Activated CD4-positive, alpha-beta T cell treated with anti-CD3 and anti-CD28 coated beads, Interleukin-2, Interleukin-4, amounts not matched to agents 100 ng/mL and 50 ng/mL, durations not matched to agents 16 hours and 8 hours (primary cell): ENCODE measurements at regions not wholly inside any gene's neighbourhood (a gene's known extent, or its start where the extent isn't known, plus 50 kb on each side); places are given as distances from the start of the nearest gene placed in this dataset.
"Not testable (repeated sequence)": the region's sequence is repeated elsewhere in the genome, so short reads cannot be mapped to it uniquely, and the experiment has no call there.

Experiments
- DNase-seq: peaks from one replicate; pipeline ENCODE4 v3.0.0-alpha.2; 2020; ENCODE audit warnings: low spot score

- no peak for DNase-seq
Observed at GRCh38 chr3:181264486-181264885, 274.9 kb upstream of the DNAJC19 start.

GRCh38 chr3:181253796-181254195 lies 264.3 kb upstream of the DNAJC19 start:
- DNase-seq, result no peak

DNA sequence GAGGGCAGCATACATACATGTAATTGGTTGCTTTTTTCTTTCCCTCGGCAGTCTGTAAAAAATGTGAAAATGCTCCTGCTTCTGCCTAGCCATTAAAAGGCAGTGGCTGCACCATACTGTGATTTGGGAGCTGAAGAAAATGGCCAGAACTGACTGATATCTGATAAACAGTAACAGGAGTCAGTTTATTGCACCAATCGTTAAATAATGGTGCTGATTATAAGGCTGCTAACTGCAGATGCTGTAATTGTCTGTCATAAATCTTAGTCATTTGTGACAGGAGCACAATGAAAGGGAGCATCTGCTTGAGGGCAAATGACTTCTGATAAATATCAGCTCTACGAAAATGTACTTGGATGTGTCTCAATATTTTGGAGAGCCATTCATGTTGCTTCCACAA lies 263.1 kb upstream of the DNAJC19 start:
- no peak for DNase-seq

DNA sequence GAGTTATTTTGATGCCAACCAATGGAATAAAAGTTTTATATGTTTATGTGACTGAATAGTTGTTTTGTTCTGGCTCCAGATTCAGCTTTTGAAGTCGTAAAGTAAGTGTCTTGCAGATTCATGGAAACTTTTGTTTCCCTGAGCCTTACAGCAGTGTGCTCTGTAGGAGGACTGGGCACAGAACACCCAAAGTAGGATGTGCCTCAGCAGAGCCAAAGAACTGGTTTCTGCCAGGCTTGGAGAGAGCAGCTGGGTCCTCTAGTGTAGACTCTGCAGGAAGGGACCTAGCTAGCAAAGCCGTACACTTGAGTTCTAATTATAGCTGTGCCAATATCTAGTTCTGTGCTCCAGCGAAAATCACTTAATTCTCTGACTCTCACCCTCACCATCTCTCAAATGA lies 261.2 kb upstream of the DNAJC19 start:
- DNase-seq, result no peak

DNA sequence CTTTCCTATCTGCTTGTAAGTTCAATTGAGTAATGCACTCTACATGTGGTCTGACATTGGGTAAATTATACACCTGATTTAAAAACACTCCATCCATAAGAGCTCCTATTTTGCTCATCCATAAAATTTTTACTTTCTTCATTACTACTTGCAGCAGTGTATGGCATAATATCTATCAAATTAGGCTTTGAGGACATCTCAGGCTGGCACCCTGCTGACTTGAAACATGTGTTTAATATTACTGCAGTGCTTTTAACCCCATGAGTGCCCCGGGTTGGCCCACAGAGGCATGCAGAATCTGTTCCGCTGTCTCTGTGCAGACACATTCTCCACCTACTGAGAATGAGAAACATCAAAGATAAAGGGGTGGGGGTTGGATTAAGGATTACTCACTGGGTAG lies 249.9 kb upstream of the DNAJC19 start:
- no peak for DNase-seq

DNA sequence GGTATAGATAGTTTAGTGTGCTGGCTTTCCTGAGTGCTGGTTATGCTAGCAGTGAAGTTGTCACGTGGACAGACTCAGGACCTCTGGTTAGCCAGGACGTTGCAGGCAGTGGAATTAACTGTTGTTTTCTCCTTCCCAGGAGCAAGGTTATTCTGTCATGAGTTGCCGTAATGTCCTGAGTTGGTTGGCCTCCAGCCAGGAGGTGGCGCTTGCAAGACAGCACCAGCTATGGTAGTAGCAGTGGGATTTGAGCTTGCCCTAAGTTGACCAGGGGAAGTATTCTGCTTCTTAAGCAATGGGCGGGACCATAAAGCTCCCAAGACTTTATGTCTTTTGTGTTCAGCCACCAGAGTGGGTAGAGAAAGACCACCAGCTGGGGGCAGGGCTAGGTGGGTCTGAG lies 240.7 kb upstream of the DNAJC19 start:
- DNase-seq, result no peak

- no peak for DNase-seq
Observed at GRCh38 chr3:181213347-181213746, 223.8 kb upstream of the DNAJC19 start.

- no peak for DNase-seq
Observed at GRCh38 chr3:181212271-181212670, 222.7 kb upstream of the DNAJC19 start.

DNA sequence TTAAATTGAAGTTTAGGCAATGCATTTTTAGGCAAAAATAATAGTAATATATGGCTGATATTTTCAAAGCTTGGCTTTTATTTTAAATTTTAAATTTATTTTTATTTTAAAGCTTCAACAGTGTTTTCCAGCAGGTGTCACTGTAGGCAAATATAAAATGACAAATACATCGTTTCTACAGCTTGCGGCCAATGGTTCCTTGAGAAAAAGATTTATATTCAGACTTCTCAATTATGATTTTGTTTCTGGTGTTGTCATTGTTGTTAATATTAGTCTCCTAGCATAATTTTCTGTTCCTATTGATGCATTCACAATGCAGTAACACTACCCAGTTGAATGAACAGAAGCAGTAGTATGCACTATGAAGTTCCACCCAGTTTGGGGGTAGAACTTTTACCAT lies 220.7 kb upstream of the DNAJC19 start:
- DNase-seq, result no peak

GRCh38 chr3:181189556-181189955 lies 200.0 kb upstream of the DNAJC19 start:
- no peak for DNase-seq

GRCh38 chr3:181183764-181184163 lies 194.2 kb upstream of the DNAJC19 start:
- DNase-seq, result no peak

DNA sequence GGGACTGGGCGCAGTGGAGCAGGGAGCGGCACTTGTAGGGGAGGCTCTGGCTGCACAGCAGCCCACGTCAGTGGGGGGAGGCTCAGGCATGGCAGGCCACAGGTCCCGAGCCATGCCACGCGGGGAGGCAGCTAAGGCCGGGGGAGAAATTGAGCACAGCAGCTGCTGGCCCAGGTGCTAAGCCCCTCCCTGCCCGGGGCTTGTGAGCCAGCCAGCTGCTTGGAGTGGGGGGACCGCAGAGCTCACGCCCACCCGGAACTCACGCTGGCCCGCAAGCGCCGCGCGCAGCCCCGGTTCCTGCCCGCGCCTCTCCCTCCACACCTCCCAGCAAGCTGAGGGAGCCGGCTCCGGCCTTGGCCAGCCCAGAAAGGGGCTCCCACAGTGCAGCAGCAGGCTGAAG lies 193.5 kb upstream of the DNAJC19 start:
- DNase-seq, result not testable (repeated sequence)

DNA sequence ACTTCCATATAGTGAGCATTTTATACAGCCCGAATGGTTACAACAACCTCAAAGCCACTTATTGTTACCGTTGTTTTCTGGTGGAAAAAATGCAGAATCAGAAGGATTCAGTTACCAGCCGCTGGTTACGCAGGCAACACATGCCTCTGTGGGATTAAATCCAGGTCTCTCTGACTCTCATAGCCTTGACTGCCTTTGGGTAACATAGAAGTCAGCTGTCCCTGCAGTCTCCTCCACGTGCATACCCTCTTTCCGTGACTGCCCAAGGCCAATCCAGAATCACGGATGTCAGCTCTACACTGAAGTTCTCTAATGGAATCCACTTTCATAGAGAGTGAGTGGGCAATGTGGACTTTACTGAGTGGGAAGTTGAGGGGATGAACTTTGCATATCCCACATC lies 189.5 kb upstream of the DNAJC19 start:
- DNase-seq, result no peak

DNA sequence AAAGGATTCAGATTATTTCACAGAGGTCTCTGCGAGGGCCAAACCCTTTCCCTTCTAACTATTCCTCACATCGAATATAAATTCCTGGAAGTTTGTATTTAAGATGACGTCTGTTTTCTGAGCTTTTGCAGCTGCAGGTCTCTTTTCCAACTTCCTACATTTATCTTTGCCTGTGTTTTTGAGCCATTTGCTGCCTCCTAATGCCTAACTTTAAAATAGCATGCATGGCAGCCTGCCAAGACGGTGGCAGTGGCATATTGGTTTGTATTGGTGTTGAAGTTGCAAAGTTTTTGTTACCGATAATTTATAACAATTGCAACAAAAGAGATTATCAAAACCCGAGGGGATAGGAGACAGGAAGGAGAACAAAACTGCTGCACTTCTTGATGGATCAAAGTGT lies 187.1 kb upstream of the DNAJC19 start:
- DNase-seq, result peak; percentile 9

DNA sequence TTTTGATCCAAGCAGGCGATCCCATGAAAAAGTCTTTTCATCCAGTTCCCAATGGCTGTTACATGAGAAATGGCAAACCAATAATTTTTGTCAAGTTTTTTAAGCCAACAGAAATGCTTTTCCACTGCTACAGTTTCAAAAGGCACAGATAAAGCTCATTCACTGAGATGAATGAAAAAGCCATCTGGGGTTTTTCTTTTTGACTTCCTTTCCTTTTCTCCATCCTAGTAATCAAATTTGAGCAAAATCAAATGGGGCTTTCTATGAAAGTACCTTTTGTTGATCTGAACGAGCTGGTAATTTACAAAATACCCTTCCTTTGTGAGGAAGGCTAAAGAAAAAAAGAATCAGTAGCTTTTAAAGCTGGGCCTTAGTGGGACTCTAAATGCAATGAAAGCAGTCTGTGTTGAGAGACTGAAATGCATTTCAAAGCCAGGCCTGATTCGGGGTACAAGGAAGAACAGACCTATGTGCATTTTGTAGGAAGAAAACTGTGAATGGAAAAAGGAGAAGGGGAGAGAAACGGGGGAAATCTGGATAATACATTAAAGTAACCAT lies 185.2 kb upstream of the DNAJC19 start:
- DNase-seq, result no peak

- no peak for DNase-seq
Observed at GRCh38 chr3:181174022-181174421, 184.5 kb upstream of the DNAJC19 start.

DNA sequence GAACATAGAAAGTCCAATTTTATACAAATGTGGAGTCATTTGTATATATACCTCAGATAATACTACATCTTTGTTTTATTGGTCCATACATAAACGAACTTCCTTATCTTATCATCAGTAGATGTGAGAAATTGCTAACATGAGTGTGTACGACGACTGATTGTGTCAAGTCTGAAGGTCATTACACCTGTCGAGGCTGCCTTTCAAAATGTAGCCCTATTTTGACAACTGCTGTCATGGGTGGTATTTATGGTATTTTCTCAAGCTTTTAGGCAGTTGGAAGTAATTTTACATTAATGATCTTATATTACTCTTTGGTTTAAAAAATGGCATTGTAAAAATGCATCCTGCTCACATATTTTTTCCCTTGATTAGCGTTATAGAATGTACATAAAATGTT lies 183.7 kb upstream of the DNAJC19 start:
- DNase-seq, result no peak

DNA sequence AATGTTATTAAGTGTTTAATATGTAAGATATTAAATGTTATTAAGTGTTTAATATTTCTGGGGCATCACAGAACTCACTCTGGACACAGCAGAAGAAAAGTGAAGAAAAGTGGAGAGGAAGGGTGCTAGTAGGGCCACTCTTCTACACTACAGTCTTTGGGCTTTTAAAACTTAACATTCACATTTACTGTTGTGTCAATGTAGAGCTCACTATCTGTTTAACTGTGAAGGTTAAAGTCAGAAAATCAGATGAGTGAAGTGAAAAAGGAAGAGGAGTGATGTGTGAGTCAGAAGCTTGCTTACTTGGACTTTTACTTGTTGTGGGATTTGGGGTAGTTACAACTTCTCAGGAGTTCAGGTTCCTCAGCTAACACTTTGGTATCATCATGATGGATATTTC lies 145.3 kb upstream of the DNAJC19 start:
- no peak for DNase-seq

- DNase-seq, result no peak
Observed at GRCh38 chr3:181133832-181134231, 144.3 kb upstream of the DNAJC19 start.

DNA sequence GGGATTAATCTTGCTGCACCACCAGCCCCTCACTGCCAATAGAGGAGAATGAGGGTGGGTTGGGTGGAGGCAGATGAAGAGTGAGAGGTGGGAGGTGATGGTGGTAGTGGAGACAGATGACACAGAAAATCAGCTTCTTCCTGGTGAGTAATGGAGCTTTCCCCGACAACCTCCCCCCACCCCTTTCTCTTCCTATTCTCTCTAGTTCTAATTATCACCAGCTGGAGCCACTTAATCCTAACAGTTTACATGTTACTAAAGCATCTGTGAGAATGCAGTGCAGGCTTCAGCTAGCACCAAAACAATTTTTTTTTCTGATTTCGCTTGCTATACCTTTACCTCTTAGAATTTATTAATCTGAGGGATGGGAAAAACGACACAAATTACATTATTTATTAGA lies 116.1 kb upstream of the DNAJC19 start:
- no peak for DNase-seq

DNA sequence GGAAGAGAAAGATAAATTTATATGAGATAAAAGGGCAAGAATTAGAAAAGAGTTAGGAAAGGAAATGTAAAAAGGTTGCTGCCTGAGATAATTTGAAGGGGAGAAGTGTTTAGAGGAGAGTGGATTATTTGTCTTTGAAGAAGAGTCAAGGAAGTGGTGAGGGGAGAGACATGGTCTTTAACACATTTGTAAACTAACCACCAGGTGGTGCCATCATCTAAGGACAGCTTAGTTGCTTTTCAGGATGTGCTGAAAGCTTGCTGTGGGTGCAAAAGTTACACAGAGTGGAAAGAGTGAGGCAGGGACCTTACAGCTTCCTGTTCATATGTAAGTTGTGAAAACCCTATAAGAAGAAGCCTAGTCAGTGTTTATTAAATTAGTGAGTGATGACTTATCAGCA lies 114.1 kb upstream of the DNAJC19 start:
- DNase-seq, result peak; percentile 34

DNA sequence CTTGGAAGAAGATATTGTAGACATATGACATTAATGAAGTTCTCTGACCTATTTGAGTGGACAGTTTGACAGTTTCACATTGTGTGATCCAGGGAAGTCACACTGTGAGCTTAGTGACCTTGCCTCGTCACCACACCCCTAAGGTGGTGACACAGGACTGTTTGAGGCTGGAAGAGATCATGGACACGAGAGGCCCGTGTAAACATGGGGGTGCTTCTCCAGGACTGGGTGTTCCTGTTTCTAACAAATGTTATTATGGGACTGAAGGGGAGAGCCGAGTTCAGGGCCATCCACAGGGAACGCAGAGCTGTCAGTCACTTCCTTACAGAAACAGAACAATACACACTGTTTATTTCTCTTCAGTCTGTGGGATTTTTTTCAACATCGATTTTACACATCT lies 96.5 kb upstream of the DNAJC19 start:
- no peak for DNase-seq

DNA sequence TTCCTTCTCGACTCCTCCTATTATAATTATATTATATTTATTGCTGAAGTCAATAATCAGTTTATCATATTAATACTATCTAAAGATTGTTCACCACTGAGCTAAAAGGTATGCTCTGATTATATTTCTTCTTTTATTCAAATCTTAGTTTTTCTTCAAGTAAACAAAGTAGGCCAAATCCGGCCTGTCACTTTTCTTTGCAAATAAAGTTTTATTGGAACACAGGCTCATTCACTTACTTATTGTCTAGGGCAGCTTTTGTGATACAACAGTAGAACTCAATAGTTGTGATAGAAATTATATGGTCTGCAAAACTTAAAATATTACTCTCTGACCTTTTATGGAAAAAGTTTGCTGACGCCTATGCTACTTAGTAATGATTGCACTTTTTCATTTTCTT lies 92.4 kb upstream of the DNAJC19 start:
- DNase-seq, result no peak

DNA sequence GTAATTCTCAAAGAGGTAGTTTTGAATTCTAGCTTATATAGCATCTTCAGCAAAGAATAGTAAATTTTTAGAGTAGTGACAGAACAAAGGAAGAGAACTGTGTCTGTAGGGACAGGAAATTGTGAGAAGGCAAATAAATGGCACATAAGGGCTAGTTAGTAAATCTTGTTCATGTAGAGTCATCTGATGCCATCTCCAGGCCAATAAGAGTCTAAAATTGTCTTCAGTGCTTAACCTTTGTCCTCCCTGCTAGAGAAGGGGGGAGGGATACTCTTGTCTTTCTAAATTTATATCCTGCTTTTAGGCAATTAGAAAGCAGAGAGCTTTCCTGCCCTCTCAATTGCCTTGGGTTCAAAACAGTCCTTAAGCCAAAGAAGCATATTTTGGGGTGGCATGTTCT lies 87.0 kb upstream of the DNAJC19 start:
- DNase-seq, result no peak

- DNase-seq, result no peak
Observed at GRCh38 chr3:181075098-181075497, 85.6 kb upstream of the DNAJC19 start.
